A549 (cell line): ENCODE measurements at regions not wholly inside any gene's neighbourhood (a gene's known extent, or its start where the extent isn't known, plus 50 kb on each side); places are given as distances from the start of the nearest gene placed in this dataset.

ENCODE experiments used
- ATAC-seq, 2 experiments: fragments of 200-7000 bp in 1 of 2; fragments of >200 bp in 1 of 2; cut with Nextera tagmentation in 1 of 2; cut with Tn5 transposase in 1 of 2; 3 replicates each; pipeline versions ENCODE4 v1.8.0 to v1.9.1; 2018 to 2020; ENCODE audit warnings: mild to moderate bottlenecking in 1 of 2, moderate library complexity in 1 of 2
- CTCF ChIA-PET: fragments of 300-600 bp; sonication (Branson Sonifier 250); formaldehyde crosslinking; extraction: SDS; loops from one replicate; lab custom pipeline; 2021; ENCODE audit warnings: antibody characterized with exemption, inconsistent platforms; lab: Yijun Ruan, JAX
- POLR2A ChIA-PET: fragments of 350-600 bp; formaldehyde crosslinking; extraction: SDS; loops from one replicate; lab custom pipeline; 2021; ENCODE audit warnings: antibody characterized with exemption, inconsistent platforms; lab: Yijun Ruan, JAX
- DNase-seq, 2 experiments: peaks; one replicate each; pipeline versions ENCODE4 v3.0.0 to v3.0.0-alpha.2; 2011 to 2016; ENCODE audit warnings: low read depth in 1 of 2, low spot score in 1 of 2
- FAIRE-seq: peaks from 2 replicates; lab custom pipeline; 2011; peaks lifted over from hg19 to GRCh38; lab: Jason Lieb, UNC
- H3K27ac ChIP-seq, 2 experiments: fragments of >200 bp; sonication (Bioruptor Twin); formaldehyde crosslinking; 3 replicates each; pipeline ENCODE4 v1.5.1; 2016 to 2017
- H3K4me1 ChIP-seq: fragments of >200 bp; sonication (Bioruptor Twin); formaldehyde crosslinking; 3 replicates; pipeline ENCODE4 v1.6.1; 2016
- H3K4me2 ChIP-seq: fragments of >200 bp; sonication (Bioruptor Twin); formaldehyde crosslinking; 3 replicates; pipeline ENCODE4 v1.6.1; 2016
- H3K4me3 ChIP-seq: fragments of >200 bp; sonication (Bioruptor Twin); formaldehyde crosslinking; 3 replicates; pipeline ENCODE4 v1.5.1; 2016
- H3K9me3 ChIP-seq: fragments of >200 bp; sonication (Bioruptor Twin); formaldehyde crosslinking; 3 replicates; pipeline ENCODE4 v1.6.1; 2016
- BHLHE40 ChIP-seq: IDR thresholded peaks from 2 replicates; pipeline ENCODE4 v1.6.1; 2012; ENCODE audit warnings: low read depth, low read length, inconsistent platforms
- EHF ChIP-seq: fragments of 250-450 bp; sonication (Bioruptor Pico); IDR thresholded peaks from 2 replicates; pipeline ENCODE4 v1.5.0; 2020; ENCODE audit warnings: mild to moderate bottlenecking
- ELK1 ChIP-seq: fragments of 150-350 bp; IDR thresholded peaks from 2 replicates; pipeline ENCODE4 v1.6.1; 2014; ENCODE audit warnings: low read depth, mild to moderate bottlenecking, low read length
- ESRRA ChIP-seq: fragments of 150-350 bp; IDR thresholded peaks from 2 replicates; pipeline ENCODE4 v1.6.1; 2014; ENCODE audit warnings: mild to moderate bottlenecking, low read length, borderline replicate concordance
- FOSB ChIP-seq: fragments of 250-450 bp; sonication (Bioruptor Pico); IDR thresholded peaks from 2 replicates; pipeline ENCODE4 v1.5.0; 2020; ENCODE audit warnings: mild to moderate bottlenecking, moderate library complexity
- FOXS1 ChIP-seq: fragments of 250-450 bp; sonication (Bioruptor Pico); IDR thresholded peaks from 2 replicates; pipeline ENCODE4 v1.5.0; 2020; ENCODE audit warnings: mild to moderate bottlenecking, moderate library complexity
- HES2 ChIP-seq: fragments of >200 bp; sonication (Bioruptor Twin); formaldehyde crosslinking; IDR thresholded peaks from 2 replicates; pipeline ENCODE4 v1.6.1; 2016
- HMGXB4 ChIP-seq: fragments of 250-450 bp; sonication (Bioruptor Pico); IDR thresholded peaks from 2 replicates; pipeline ENCODE4 v1.5.0; 2021; ENCODE audit warnings: mild to moderate bottlenecking, moderate library complexity, borderline replicate concordance
- HOXA7 ChIP-seq: fragments of 250-450 bp; sonication (Bioruptor Pico); IDR thresholded peaks from 2 replicates; pipeline ENCODE4 v1.5.0; 2020; ENCODE audit warnings: mild to moderate bottlenecking, moderate library complexity
- JUN ChIP-seq, 2 experiments: fragments of >200 bp; sonication (Bioruptor Twin); formaldehyde crosslinking; IDR thresholded peaks; 2 replicates in 1 of 2; 3 replicates in 1 of 2; pipeline ENCODE4 v1.6.1; 2016 to 2017
- JUNB ChIP-seq: fragments of >200 bp; sonication (Bioruptor Twin); formaldehyde crosslinking; IDR thresholded peaks from 2 replicates; pipeline ENCODE4 v1.6.1; 2016
- KDM1A ChIP-seq: fragments of 200-600 bp; sonication (generic); IDR thresholded peaks from 2 replicates; pipeline ENCODE4 v1.6.1; 2016; ENCODE audit warnings: low read depth, mild to moderate bottlenecking
- PBX3 ChIP-seq: IDR thresholded peaks from 2 replicates; pipeline ENCODE4 v1.6.1; 2012
- PHF8 ChIP-seq: fragments of 200-600 bp; sonication (generic); IDR thresholded peaks from 2 replicates; pipeline ENCODE4 v1.6.1; 2016; ENCODE audit warnings: low read depth, mild to moderate bottlenecking, antibody characterized with exemption, moderate library complexity, borderline replicate concordance
- RARB ChIP-seq: fragments of 250-450 bp; sonication (Bioruptor Pico); IDR thresholded peaks from 2 replicates; pipeline ENCODE4 v1.8.0; 2021; ENCODE audit warnings: mild to moderate bottlenecking, moderate library complexity
- RCOR1 ChIP-seq: fragments of 150-350 bp; IDR thresholded peaks from 2 replicates; pipeline ENCODE4 v1.6.1; 2014; ENCODE audit warnings: antibody characterized with exemption, low read length, low read depth
- RFX5 ChIP-seq: fragments of 450-650 bp; IDR thresholded peaks from 2 replicates; pipeline ENCODE4 v1.7.1; 2014; ENCODE audit warnings: antibody characterized with exemption, mild to moderate bottlenecking, moderate library complexity
- RNF2 ChIP-seq: fragments of 200-600 bp; sonication (generic); IDR thresholded peaks from 2 replicates; pipeline ENCODE4 v1.6.1; 2016; ENCODE audit warnings: low read depth, mild to moderate bottlenecking, antibody characterized with exemption, moderate library complexity, borderline replicate concordance
- SREBF2 ChIP-seq: fragments of 450-650 bp; IDR thresholded peaks from 2 replicates; pipeline ENCODE4 v1.6.1; 2014; ENCODE audit warnings: mild to moderate bottlenecking, moderate library complexity
- TFCP2L1 ChIP-seq: fragments of 250-450 bp; sonication (Bioruptor Pico); IDR thresholded peaks from 2 replicates; pipeline ENCODE4 v1.5.0; 2021; ENCODE audit warnings: mild to moderate bottlenecking
- TP53 ChIP-seq: fragments of 250-450 bp; sonication (Bioruptor Pico); IDR thresholded peaks from 2 replicates; pipeline ENCODE4 v1.5.0; 2021; ENCODE audit warnings: mild to moderate bottlenecking, moderate library complexity
- WGBS: methylation state at CpG from one replicate; pipeline ENCODE4 v1.1.6; 2017; ENCODE audit errors: missing lambda C conversion rate; 5-methylcytosine and 5-hydroxymethylcytosine counted together
- TF ChIP-seq, protein P1 (sequence below): fragments of >200 bp; sonication (Bioruptor Twin); formaldehyde crosslinking; IDR thresholded peaks from 3 replicates; pipeline ENCODE4 v1.5.1; 2016

- TF ChIP-seq RNF2 (no peak), RCOR1 (no peak), SREBF2 (no peak)
Measured at GRCh38 chr7:25056368-25056767, 68.7 kb downstream of the CYCS start (continued).

DNA sequence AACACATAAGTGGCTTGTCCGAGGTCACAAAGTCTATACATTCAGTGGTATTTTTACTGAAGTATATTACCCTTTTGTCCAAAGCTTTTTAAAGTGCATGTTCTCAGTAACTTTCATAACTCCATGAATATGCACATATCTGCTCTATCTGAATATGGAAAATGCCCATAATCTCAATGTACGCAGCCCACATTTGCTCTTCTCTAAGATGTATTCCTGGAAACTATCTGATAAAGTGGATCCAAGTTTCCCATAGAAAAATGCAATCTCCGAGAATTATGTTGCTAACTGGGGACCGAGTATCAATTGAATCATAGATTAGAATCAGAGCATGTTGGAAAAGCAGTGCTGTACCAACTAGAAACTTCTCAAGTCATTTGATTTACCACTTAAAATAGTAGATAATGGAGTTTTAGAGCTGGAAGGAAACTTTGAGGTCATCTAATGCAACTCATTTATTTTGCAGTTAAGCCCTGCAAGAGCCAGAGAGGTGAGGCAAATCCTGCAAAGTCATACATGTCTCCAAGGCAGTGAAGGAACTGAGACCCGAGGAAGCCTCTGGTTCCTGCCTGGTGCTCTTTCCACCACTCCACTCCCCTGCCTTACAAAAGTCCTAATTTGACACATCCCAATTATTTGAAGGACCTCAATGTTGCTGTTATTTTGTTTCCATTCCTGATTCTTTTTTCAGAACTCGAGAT, 69.4 kb downstream of the CYCS start:
- no peak for DNase-seq
- H3K27ac ChIP-seq = no peak overlapping the region
- 63% methylated on average over 6 of the region's 6 CpGs for WGBS
- no peak for FAIRE-seq
- TF ChIP-seq PBX3 (no peak), RARB (no peak)
- H3K4me3 ChIP-seq = no peak overlapping the region
- no peaks in the 10 kb centered on the region for H3K4me1 ChIP-seq
- H3K4me2 ChIP-seq = no peak overlapping the region
- no peaks in the 10 kb centered on the region for H3K9me3 ChIP-seq
- CTCF ChIA-PET = interaction anchor here (1.2 kb wide), 1 partner anchor 38 kb away, joined by 3 read pairs; no protein-coding TSS in a partner anchor
- ATAC-seq = no peak
- POLR2A ChIA-PET = no interaction called here

DNA sequence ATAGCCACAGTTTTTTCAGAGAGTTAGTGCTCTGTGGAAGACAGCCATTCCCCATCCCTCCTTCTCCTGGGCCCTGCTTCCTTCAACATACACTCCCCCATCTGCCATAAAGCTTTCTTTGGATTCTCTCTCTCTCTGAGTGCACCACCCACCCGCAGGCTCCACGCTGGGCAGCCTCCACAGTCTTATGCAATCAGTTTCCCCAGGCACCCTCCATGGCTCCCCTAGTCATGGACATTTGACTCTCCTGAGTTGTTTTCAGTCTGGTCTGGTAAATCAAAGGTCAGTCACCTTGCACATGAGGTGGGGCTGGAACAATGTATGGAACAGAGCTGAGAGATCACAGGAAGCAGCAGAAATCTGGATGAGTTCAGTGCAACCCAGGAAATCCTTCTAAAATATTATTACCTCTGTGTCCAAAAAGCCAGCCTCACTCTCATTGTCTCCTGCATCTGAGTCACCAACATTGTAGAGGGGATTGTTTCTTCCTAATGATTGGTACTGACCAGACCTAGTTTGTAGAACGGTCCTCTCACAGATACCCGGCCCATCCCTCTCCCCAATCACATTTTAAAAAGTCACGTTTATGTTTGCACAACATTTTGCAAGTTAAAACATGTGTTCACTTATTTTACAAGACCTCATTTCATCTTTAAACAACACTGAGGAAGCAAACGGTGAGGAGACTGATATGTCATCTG, 70.1 kb downstream of the CYCS start:
- ChIA-PET CTCF (interaction anchor here (1.2 kb wide), 1 partner anchor 39 kb away, joined by 3 read pairs; no protein-coding TSS in a partner anchor), POLR2A (no interaction called here)
- TF ChIP-seq BHLHE40 (no peak), PHF8 (no peak), EHF (CRISPR knock-in tag) (no peak), RCOR1 (no peak), FOXS1 (CRISPR knock-in tag) (no peak), JUN (IDR thresholded peaks at IDR 0.05) (no peak), ESRRA (no peak), RNF2 (no peak), KDM1A (no peak), FOSB (CRISPR knock-in tag) (no peak), TFCP2L1 (no peak), HES2 (no peak), JUNB (no peak)
- WGBS = 54% methylated on average over 6 of the region's 6 CpGs
- Histone ChIP-seq H3K9me3 (no peaks in the 10 kb centered on the region), H3K27ac (no peak overlapping the region), H3K4me1 (no peaks in the 10 kb centered on the region), H3K4me2 (no peak overlapping the region), H3K4me3 (no peak overlapping the region)
- no peak for DNase-seq
- ATAC-seq = no peak; a peak in 1 of 6 replicates
- FAIRE-seq = no peak

DNA sequence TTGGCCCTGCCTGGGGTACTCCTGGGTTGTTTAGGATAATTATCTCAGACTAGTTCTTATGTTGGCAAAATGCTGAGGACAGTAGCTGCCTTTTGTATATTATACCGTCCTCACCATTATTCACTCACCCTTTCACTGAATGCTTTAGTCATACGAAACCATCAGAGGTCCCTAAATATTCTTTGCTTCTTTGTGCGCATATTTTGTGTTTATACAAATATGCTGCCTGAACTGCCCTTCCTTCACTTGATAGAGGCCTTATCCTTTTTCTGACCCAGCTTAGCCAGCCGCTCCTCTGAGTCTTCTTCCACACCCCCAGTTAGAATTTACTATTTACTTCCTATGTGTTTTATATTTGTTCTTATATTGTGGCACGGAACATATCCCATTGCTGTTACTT, 70.2 kb upstream of the OSBPL3 start:
- ChIA-PET POLR2A (no interaction called here), CTCF (interaction anchor here (0.6 to 1.7 kb wide), 3 partner anchors 20 to 167 kb away, joined by 3 to 5 read pairs (median 4); no protein-coding TSS in a partner anchor)
- no peak for DNase-seq
- no peaks in the 10 kb centered on the region for H3K9me3 ChIP-seq
- no peak for FAIRE-seq
- WGBS = 83% methylated on average over 5 of the region's 5 CpGs
- no peak overlapping the region for H3K4me3 ChIP-seq
- H3K4me2 ChIP-seq = no peak overlapping the region
- ATAC-seq = no peak
- no peaks in the 10 kb centered on the region for H3K4me1 ChIP-seq
- H3K27ac ChIP-seq = no peak overlapping the region
- TF ChIP-seq TP53 (CRISPR knock-in tag) = no peak
- TF ChIP-seq HOXA7 (CRISPR knock-in tag) = no peak
- no peak for TF ChIP-seq RFX5
- TF ChIP-seq HMGXB4 = no peak
- TF ChIP-seq, protein P1, sequence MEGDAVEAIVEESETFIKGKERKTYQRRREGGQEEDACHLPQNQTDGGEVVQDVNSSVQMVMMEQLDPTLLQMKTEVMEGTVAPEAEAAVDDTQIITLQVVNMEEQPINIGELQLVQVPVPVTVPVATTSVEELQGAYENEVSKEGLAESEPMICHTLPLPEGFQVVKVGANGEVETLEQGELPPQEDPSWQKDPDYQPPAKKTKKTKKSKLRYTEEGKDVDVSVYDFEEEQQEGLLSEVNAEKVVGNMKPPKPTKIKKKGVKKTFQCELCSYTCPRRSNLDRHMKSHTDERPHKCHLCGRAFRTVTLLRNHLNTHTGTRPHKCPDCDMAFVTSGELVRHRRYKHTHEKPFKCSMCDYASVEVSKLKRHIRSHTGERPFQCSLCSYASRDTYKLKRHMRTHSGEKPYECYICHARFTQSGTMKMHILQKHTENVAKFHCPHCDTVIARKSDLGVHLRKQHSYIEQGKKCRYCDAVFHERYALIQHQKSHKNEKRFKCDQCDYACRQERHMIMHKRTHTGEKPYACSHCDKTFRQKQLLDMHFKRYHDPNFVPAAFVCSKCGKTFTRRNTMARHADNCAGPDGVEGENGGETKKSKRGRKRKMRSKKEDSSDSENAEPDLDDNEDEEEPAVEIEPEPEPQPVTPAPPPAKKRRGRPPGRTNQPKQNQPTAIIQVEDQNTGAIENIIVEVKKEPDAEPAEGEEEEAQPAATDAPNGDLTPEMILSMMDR = no peak
- no peak for TF ChIP-seq RNF2
- no peak for TF ChIP-seq ELK1
